SHP77 (cell line): ENCODE measurements at regions not wholly inside any gene's neighbourhood (a gene's known extent, or its start where the extent isn't known, plus 50 kb on each side); places are given as distances from the start of the nearest gene placed in this dataset.

ENCODE experiments used
- DNase-seq, 2 experiments: peaks; one replicate each; lab custom pipeline; 2025; lab: John Stamatoyannopoulos, UW

DNA sequence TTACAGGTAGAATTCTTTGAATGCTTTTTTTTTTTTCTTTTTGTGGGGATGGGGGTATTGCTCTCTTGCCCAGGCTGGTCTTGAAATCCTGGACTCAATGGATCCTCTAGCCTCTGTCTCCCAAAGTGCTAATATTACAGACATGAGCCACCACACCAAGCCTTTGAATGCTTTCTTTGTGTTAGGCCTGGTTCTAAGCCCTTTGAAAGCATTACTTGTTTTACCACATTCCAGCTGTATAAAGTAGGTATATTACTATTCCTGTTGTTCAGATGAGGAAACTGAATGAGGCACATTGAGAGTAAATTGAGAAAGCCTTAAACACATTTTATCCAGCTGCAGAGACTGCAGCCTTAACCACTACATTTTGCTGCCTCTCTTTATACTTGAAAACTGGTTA, 841.8 kb upstream of the ADGRL4 start:
- DNase-seq: no peak

DNA sequence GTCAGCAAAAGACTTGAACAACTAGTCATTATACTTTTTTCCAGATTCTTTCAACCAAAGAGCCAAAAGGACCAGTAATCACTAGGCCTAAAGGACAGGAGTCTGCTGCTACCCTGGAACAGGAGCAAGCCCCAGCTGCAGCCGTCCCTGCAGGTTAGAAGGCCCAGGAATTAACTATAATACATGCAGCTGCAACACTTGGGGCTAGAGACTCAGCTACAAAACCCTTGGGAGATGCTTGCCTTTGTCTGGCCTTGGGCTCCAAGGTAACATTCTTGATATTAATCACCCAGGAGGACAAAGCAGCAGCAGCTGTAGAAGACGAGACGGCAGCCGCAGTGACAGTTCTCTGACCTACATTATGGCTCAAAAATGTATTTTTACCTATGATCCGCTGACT, 841.2 kb upstream of the ADGRL4 start:
- no peak for DNase-seq

DNA sequence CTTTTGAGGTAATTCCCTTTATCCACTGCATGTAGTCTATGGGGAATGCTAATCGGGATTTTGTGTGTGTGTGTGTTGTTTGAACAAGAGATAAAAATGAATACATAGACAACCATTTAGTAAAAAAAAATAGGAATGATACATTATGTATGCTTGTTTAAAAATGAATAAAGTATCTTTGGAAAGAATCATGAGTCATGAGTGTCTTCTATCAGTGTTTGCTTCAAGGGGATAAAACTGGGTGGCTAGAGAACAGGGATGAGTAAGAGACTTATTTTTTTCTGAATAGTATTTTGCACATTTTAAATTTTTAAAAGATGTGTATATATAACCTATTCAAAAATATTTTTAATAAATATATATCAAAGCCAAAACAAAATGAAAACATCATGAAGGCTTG, 839.4 kb upstream of the ADGRL4 start:
- DNase-seq: no peak

DNA sequence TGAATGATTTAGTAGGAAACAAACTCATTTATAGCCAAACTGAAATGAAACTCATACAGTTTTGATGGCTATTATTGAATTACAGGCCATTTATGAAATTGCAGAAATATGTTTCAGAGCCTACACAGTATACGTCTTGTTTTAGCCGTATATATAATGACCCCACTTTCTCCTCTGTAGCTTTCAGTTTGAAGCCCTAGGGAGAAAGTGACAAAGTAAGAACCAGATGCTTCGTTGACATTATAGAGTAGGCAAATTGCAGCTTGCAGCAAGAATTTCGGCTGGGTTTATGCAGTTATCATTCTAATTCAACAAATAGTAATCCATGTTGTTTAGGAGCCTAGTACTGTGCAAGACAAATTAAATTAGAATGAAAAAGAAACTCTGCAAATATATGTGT, 836.3 kb upstream of the ADGRL4 start:
- no peak for DNase-seq

DNA sequence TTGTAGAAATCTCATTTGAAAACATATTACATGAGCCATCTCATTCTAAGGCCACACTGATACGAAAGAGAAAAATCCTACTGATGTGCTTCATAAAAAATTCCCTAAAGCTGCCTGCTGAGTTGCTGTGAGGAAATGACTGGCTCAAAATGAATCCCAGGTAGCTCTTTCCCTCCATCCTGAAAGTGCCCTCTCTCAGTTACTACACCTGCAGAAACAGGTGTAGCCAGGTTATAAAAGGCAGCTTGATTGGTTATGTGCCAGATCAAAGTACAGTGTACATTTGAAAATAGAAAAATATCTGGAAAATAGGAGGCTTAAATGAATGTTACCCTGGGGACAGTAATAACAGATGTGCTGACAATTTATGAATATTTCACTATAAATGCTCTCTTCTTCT, 833.4 kb upstream of the ADGRL4 start:
- no peak for DNase-seq

DNA sequence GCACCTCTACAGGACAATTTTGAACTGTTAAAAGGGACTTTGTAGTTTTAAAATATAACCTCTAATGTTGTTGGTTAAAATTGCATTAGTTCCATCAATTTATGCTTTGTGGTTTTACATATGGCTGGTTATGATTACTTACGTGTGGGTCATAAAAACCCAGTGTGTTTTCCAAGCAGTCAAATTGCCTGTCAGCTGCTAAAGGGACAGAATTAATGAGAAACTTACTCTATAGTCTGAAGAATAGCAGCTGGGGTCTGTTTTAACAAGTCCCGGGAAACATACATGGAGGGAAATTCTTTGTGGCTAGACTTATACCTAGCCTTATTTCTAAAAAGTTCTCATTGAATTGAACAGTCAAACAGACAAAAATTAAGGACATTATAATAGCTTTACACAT, 820.9 kb upstream of the ADGRL4 start:
- DNase-seq: peak; percentile 4 to 15

DNA sequence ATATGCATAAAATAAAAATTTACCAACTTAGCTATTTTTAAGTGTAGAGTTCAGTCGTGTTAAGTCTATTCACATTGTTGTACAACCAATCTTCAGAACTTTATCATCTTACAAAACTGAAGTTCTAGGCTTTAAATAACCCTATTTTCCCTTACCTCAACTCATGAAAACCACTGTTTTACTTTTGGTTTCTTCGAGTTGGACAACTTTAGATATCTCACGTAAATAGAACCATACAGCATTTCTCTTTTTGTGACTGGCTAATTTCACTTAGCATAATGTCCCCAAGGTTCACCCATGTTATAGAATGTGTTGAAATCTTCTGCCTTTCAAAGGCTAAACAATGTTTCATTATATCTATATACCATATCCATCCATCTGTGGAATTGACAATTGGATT, 819.0 kb upstream of the ADGRL4 start:
- no peak for DNase-seq

DNA sequence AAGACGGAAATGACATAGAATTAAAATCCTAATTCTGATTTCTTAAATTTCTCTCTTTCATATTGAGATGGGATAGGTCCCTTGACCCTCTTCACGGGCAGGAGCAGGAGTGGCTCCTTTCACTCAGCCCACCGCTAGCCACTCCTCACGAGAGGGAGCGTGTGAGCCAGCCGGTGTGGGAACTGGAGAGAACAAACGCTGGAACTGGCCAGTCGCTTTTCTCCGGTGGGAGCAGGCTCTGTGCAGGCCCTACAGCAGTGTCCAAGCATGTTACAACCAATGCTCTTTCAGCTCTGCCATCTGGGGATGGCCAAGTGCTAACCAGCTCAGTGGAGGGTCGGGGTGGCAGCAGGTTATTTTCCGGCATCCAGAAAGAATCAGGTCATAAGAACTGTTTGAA, 815.5 kb upstream of the ADGRL4 start:
- DNase-seq: no peak

DNA sequence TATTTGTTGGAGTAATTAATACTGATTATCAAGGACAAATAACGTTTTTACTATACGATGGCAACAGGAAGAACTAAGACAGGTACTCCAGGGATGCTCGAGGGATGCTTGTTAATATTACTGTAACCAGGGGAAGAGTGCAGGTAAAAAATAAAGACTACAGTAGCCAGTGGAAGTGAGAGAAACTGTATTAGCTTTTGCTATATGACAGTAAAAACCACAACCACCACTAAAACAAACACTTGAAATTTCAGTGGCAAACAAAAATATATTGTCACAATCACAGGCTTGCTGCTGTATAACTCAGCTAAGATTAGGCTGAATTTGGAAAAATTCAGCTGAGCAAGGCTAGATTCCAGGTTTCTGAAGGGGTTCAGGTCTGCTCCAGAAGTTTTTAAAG, 812.6 kb upstream of the ADGRL4 start:
- DNase-seq: no peak

DNA sequence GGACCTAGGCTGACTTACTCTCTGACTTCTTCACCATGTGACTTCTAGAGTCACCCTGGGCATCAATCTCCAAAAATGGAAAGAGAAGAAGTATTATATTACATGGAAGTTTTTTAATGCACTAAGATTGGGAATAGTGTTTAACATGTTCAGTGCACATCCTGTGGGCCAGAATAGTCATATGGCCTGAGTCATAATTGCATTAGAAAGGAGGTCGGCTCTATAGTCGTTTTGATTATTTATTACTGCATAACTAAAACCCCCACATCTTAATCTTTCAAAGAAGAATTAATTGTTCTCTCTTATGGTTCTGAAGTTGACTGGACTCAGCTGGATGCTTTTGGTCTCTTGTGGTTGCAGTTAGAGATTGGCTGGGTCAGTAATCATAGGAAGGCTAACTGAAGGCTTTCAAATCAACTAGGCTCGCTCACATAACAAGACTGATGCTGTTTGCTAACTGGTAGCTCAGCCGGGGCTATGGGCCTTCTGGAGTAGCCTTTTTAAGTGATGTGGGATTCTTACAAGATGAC, 810.6 kb upstream of the ADGRL4 start:
- no peak for DNase-seq

DNA sequence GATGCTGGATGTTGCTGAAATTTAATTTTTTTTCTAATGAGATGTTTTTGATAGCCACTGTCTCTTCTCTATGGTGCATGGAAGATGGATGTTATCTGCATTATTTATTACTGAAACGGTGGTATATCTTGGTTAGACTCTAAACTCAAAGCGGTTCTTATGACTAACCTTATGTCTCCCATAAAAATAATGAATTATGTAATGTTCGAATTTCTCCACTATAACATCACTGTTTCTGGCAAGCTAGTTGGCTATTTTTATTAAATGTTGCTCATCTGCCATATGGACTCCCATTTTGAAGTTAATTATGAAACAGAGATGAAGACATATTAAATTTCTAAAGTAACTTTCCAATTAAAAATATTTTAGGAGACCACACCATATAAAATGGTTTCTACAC, 808.6 kb upstream of the ADGRL4 start:
- no peak for DNase-seq

DNA sequence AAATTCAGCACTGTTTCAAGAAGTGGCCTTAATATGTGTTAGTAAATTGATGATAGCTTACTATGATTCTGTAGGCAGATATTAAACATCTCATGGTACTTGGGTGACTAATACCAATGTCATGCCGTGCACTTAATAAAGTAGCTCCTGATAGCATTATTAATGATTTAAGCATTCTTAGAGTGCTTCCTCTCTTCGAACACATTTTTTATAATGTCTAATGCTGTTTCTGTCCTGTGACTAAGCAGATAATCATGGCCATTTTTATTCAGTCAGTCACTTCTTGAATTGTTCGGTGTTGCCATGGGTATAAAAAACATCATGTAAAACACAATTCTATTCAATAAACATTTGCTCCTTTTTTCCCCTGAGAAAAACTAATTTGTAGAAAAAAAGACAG, 804.6 kb upstream of the ADGRL4 start:
- DNase-seq: no peak

DNA sequence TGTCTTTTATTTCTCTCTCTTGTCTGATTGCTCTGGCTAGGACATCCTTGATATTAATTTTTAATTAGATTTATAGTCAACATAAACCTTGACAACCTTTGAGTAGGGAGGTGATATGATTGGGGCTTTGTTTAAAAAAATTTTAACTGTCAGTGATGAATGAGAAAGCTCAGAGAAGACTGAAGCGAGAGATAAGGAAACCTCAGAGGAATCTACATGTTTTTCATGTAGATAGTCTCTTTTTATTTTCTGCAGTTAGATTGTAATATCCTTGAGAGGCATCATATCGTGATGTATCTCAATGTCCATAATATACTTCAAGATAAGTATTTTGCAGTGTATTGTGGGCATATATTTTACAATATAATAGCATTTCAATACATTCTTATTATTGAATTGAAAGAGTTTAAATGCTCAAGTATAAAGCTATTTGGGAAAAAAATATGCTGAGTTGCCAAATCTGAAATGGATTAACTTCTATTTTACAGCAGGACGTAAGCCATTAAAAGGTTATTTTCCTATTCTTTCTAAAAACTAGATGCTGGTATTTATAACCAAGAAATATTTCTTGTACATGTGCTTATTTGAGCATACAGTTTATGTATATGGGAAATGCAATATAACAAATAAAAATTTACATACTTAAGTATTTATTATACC, 802.4 kb upstream of the ADGRL4 start:
- no peak for DNase-seq

DNA sequence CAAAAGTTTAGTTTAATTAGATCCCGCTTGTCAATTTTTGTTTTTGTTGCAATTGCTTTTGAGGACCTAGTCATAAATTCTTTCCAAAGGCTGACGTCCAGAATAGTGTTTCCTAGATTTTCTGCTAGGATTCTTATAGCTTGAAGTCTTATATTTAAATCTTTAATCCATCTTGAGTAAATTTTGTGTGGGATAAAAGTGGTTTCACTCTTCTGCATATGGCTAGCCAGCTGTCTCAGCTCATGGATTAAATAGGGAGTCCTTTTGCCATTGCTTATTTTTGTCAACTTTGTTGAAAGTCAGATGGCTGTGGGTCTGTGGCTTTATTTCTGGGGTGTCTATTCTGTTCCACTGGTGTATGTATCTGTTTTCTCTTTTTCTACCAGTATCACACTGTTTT, 801.3 kb upstream of the ADGRL4 start:
- DNase-seq: no peak

DNA sequence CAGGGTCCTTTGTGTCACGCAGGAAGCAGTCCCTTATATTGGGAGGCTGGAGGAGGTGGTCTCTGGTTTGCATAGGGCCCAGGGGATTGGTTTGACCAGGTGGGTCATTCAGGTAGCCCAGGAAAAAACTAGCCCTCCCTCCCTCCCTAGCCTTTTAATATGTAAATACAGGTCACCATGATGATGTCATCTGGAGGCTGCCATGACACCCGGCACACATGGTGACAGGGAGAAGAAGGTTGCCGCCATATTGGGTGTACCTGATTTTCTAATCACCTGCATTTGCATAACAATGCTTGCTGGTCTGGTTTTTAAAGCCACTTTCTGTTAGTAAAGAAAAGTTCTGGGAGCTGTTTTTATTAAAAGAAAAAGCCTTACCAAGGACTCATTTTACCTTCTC, 791.0 kb upstream of the ADGRL4 start:
- DNase-seq: no peak

DNA sequence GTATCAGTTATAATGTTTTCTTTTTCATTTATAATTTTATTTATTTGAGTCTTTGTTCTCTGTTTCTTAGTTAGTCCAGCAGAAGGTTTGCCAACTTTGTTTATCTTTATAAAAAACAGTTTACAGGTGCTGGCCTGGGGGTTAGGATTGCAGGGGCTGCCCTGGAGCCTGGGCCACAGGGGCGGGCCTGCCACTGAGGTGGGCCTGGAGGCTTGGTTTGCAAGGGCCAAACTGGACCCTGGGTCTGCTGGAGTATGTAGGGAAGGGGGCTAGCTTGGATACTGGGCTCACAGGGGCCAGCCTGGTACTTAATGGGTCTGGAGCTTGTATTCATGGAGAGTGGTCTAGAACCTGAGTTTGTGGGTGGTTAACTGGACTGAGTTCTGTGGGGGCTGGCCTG, 789.9 kb upstream of the ADGRL4 start:
- DNase-seq: no peak

DNA sequence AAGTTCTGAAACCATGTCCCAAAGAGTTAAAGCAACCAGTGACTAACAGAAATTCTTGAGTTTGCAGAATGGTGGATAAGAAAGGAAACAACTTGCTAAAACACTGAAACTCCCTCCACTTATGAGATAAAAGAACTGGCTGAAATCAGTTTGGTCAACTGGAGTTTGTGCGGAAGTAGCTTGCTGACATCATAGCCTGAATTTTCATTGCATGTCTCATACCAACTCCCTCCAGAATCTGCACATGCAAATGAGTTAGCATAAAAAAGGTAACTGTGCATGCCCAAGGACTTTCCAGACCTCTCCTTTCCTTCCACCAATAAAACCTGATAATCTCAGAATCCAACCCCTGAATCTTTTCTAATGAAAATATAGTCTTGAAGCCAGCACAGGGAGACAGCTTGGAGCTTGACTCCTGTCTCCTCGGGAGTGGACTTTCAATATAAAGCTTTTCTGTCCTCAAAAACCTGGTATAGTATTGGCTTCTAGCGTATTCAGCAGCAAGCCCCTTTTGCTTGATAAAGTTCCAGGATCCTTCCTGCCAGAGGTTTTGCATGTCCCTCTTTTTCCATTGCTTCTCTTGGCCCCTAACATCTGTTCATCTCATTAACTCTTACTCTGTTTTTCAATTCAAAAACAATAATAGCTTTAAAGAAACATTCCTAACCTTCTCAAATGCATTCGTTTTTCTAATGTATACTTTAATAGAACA, 785.8 kb upstream of the ADGRL4 start:
- DNase-seq: no peak

DNA sequence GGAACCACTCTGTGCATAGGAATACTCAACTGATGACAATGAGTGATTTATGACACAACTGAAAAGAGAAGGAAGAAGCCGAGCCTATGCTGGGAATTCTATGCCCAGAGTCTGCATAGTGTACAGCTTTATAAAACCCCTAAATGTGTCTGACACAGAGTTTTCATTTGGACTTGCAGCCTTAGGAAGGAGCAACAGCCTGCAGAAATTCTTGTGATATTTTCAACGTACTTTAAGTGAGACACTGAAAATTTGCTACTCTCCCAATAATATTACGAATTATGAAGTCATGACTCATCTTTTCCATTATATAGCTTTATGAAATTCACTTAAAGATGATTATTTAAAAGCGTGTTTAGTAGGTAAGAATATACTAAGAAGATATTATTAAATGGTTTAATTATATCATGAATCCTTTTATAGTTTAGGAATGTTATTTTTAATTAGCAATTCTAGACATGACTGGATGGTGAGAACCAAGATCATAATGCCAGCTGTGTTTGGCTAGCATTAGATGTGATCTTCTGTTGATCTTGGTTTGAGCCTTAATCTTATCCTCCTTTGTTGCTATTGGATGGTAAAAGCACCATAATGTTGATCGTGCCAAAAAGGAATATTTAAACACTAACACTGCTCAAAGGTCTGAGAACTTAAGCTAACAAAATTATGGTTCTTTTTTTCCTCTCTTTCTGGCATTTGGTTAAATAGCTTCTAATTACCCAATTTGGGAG, 785.1 kb upstream of the ADGRL4 start:
- DNase-seq: no peak

DNA sequence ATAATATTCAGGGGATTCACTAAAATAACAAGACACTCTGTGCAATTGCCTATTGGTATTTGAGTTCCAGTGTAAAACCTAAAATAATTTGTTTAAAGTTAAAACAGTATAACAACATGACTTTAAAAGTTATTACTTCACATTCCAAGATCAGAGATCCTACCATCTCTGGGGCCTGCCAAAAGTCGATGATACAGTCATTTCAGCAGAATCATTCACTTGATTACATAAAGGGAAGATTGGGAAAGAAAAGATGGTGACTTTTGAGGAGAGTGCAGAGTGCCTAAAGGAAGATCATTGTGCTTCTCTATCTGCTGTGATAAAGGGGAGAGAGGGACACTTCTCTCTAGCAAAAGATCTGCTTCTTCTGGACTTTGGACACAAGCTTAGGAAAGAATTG, 784.4 kb upstream of the ADGRL4 start:
- no peak for DNase-seq

DNA sequence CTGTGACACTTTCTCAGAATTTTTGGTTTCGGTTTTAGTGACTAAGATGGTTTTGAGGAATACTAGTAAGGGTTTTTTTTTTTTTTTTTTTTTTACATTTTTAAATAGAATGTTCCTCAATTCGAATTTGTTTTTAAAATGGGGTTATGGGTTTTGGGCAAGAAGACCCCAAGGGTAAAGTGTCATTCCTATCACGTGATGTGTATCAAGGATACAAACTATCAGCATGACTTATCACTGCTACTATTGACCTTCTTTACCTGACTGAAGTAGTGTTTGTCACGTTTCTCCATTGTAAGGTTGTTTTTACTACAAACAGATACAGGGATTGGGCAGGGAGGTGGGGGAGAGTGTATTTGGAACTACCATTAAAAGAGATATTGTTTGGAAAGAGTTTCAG, 781.1 kb upstream of the ADGRL4 start:
- no peak for DNase-seq

DNA sequence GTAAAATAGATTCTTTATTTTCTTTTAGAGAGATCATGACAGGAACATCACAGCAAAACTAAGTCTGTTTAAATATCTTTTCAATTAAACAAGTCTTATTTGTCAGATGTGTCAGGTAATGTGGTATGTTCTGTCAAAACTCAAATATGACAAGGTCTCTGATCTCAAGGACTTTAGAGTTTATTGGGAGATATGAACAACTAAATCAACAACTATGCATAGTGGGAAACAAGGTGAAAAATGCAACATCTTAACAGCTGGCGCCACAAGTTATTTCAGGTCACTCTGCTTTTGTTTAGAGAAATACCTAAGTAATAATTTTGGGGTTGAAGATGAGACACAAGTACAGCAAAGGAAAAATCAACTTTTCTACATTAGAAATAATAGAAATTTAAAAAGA, 779.4 kb upstream of the ADGRL4 start:
- no peak for DNase-seq

DNA sequence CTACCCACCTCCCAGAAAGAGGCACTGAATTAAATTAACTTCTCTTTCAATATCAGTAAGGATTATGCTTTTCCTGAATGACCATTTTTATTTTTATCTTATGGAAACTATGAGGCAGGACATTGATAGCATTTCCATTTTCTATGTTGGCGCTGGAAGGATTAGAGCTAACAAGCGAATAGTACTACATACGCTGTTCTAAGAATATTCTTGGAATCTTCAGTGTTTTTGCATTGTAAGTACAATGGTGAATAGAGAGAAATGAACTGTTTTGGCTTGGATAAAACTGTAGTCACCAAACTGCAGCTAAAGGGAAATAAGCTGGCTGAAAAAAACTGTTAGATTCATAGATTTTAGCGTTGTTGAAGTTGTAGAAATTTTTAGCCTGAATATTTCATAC, 779.0 kb upstream of the ADGRL4 start:
- DNase-seq: no peak

DNA sequence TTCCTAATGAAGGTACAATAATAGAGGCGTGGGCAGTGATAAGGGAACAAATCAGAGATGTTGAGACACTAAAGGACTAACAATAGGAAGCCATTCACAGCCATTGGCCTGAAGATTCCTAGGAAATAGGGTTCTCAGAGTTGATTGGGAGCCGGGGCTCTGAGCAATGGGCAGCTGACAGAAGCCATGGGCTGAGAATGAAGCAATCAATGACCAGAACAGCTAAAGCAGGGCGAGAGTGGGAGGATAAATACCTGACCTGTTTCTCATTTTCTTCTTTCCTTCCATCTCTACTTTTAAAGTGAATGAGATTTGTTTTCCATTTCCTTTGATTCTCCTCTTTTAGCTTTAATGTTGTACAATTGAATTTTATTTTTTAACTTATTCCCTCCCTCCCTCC, 774.7 kb upstream of the ADGRL4 start:
- no peak for DNase-seq
